ENCODE measurements at regions not wholly inside any gene's neighbourhood (a gene's known extent, or its start where the extent isn't known, plus 50 kb on each side); places are given as distances from the start of the nearest gene placed in this dataset.

DNA sequence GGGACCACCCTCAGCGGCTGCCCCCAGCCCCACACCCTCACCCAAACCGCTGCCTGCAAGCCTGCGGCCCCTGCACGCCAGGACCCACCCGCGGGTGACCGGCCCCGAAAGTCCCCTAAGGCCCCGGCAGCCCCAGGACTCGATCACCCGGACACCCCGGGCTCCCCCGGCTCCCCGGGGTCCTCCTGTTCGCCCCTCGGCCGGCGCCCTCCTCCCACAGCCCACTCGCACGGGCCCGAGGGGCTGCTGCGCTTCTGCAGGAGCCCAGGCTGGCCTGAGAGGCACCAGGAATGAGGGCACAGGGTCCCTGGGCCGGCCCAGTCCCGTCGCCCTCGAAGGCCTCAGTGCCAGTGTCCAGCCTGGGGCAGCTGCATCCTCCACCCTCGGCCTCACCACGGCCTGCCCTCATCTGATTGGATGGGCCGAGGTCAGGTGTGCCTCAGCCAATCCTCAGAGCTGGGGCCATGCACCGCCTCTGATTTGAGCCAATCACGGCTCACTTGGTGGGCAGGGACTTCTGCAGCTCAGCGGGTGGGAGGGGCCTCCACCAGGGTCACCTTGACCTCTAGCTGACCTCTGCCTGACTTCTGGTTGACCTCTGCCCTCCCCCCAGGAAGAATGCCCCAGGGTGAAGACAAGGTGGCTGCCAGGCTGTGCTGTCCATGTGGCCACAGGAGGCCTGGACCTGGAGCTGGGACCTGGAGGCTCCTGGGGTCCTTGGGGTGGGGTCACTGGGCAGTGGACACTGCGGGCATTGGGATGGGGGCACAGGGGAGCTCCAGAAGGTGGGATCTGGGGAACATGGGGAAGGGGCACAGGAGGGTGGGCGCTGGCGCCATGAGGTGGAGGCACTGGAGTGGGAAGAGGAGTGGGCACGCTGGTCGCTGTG, 97.6 kb upstream of the NKX1-1 start:
- no peak for DNase-seq
- Mint-ChIP-seq H3K4me3 (no peak overlapping the region), H3K27me3 (peaks cover 4% of the 10 kb centered on the region), H3K27ac (no peak overlapping the region), H3K36me3 (no peaks in the 10 kb centered on the region), H3K4me1 (ENCODE audit: low read depth) (no peaks in the 10 kb centered on the region), H3K9me3 (no peaks in the 10 kb centered on the region)
- POLR2A ChIA-PET = no interaction called here
- CTCF ChIA-PET = no interaction called here
- intact Hi-C loops (cut with micrococcal nuclease) = no loop called here

DNA sequence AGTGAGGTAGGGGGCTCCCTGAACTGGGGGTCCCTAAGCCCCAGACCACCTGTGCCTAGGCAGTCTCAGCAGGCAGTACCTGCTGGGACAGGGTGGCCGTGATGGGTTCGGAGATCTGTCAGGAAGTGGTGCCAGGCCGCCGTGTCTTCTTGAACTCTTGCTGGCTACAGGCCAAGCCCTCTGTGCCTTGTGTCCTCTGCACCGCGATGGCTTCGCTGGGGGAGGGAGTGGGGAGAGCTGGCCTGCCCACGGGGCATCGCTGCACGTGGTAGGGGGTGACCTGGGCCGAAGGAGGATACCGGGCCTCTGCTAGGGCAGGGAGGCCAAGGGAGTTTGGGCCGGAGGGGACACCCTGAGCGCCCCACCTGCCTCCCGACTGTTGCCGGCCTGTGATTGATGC, 96.7 kb upstream of the NKX1-1 start:
- H3K36me3 Mint-ChIP-seq = no peaks in the 10 kb centered on the region
- peaks cover 4% of the 10 kb centered on the region for H3K27me3 Mint-ChIP-seq
- no peak for DNase-seq
- H3K27ac Mint-ChIP-seq = no peak overlapping the region
- ChIA-PET CTCF (interaction anchor here (1.4 kb wide), 1 partner anchor 10 kb away, joined by 5 read pairs; no protein-coding TSS in a partner anchor), POLR2A (no interaction called here)
- no peaks in the 10 kb centered on the region for H3K4me1 Mint-ChIP-seq (ENCODE audit: low read depth)
- no peak overlapping the region for H3K4me3 Mint-ChIP-seq
- no peaks in the 10 kb centered on the region for H3K9me3 Mint-ChIP-seq
- intact Hi-C loops (cut with micrococcal nuclease) = no loop called here

DNA sequence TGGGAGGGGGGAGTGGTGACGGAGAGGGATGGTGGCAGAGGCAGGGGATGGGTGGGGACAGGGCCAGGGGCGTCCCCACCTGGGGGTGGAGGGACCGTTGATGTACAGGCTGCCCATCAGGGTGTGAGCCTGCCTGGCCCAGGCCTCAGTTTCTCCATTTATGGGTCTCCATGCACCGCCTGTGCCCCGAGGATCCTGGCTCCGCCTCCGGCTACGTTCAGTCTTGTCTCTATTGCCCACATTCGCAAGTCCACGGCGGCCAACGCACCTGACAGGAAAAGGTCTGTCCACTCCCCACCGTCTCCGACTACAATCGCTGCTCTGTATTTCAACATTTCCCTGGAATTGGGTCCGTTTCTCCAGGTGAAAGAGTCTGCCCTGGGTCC, 96.3 kb upstream of the NKX1-1 start:
- DNase-seq = no peak
- Mint-ChIP-seq H3K27me3 (peaks cover 4% of the 10 kb centered on the region), H3K36me3 (no peaks in the 10 kb centered on the region), H3K27ac (no peak overlapping the region), H3K9me3 (no peaks in the 10 kb centered on the region), H3K4me1 (ENCODE audit: low read depth) (no peaks in the 10 kb centered on the region), H3K4me3 (no peak overlapping the region)
- ChIA-PET POLR2A (no interaction called here), CTCF (interaction anchor here (1.4 kb wide), 1 partner anchor 11 kb away, joined by 5 read pairs; no protein-coding TSS in a partner anchor)
- intact Hi-C loops (cut with micrococcal nuclease) = no loop called here

DNA sequence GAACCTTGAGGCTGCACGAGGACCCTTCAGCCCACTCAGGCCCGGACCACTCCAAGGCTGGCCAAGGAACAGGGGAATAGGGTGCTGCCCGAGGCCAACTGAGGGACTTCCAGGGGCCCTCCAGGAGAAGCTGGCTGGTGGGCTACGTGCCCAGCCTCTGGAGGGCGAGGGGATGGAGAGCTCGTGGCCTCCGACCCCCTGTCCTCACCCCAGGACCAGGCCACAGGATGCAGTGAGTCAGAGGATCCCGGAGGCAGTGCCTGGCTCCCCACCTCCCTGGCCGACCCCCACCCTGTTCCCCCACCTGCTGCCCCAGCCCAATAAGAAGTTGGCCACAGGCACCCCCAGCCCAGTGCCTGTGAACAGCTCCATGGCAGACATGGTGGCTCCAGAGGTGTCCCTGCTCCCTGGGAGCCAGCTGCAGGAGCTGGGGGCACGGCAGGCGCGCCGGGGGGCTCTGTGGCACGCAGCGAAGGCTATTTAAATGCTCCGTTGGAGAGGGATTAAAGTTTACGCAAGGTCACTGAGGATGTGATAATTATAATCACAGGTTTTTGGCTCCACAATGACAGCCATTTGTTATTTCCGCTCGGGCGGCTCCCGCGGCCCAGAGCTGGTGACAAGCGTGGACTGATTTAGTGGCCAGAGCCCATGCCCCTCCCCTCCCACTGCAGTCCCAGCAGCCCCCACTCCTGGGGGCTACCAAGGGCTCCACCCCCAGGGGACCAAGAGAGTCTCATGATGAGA, 95.7 kb upstream of the NKX1-1 start:
- Mint-ChIP-seq H3K4me3 (no peak overlapping the region), H3K27ac (no peak overlapping the region), H3K4me1 (ENCODE audit: low read depth) (no peaks in the 10 kb centered on the region), H3K36me3 (no peaks in the 10 kb centered on the region), H3K9me3 (no peaks in the 10 kb centered on the region), H3K27me3 (peaks cover 4% of the 10 kb centered on the region)
- POLR2A ChIA-PET = no interaction called here
- CTCF ChIA-PET = interaction anchor here (1.4 kb wide), 1 partner anchor 11 kb away, joined by 5 read pairs; no protein-coding TSS in a partner anchor
- no peak for DNase-seq
- intact Hi-C loops (cut with micrococcal nuclease) = no loop called here

DNA sequence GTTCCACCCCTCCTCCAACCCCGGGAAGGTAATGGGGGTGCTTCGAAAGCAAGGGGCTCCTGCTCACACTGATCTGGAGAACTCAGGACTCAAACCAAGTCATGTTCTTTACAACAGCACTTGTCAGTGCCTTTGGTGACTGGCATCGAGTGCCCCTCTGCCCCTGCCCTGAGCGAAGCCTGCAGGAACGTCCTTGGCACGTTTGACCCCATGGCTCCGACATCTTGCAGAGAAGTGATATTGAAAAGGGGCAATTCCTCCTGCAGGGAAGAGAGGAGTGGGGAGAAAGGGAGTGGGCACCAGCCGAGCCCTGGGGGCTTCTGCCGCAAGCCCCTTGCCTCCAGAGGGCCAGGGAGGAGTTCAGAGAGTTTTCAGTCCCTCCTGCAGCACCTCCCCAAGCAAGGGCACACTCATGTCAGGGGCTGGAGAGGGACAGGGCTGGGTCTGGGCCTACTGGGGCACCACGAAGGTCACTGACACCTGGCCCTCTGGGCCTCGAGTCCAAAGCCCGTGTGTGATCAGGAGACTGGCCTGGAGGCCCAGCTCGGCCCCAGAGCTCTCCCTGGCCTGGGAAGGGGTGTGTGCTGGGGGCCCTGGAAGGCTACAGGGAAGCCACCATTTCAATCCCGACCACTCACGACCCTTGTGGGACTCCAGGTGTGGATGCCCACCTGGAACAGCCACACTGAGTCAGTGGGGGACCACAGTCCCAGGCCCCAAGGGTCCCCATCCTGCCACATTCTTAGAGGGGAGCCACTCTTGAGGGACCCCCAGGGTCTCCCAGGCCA, 94.9 kb upstream of the NKX1-1 start:
- Mint-ChIP-seq H3K9me3 (no peaks in the 10 kb centered on the region), H3K4me1 (ENCODE audit: low read depth) (no peaks in the 10 kb centered on the region), H3K27ac (no peak overlapping the region), H3K27me3 (peaks cover 2% of the 10 kb centered on the region), H3K36me3 (no peaks in the 10 kb centered on the region), H3K4me3 (no peak overlapping the region)
- DNase-seq = no peak
- intact Hi-C loops (cut with micrococcal nuclease) = no loop called here
- CTCF ChIA-PET = interaction anchor here (1.4 kb wide), 1 partner anchor 12 kb away, joined by 5 read pairs; no protein-coding TSS in a partner anchor
- POLR2A ChIA-PET = no interaction called here

DNA sequence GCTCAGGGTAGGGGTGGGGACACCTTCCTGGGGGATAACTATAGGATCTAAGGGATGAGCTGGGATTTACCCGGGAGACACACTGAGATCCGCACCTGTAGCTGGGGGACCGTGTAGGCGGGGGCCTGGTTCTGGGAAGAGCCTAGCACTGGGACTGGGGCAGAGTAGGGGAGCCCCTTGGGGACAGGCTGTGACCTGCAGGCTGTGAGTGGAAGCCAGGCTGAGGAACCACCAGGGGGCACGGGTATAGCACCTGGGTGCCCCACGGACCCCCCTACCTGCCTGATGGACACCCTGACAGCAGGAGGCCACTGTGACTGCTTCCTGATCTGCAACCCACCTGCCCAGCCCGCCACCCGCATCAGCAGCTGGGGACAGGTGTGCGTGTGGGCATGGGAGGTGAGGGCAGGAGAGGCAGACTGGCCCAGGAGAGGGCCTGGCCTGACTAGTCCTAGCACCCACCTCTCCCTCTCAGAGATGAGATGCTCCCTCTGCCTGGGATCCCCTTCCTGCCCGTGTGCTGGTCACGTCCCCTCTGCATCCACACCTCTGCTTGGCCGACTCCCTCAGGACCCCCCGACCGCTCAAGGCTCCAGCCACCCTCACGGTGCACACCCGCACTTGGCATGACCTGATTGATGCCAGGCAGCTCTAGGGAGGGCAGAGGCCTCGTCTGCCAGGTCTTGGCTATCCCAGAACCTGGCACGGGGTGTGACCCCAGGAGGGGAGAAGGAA, 94.2 kb upstream of the NKX1-1 start:
- H3K4me3 Mint-ChIP-seq = no peak overlapping the region
- H3K36me3 Mint-ChIP-seq = no peaks in the 10 kb centered on the region
- intact Hi-C loops (cut with micrococcal nuclease) = no loop called here
- no peaks in the 10 kb centered on the region for H3K9me3 Mint-ChIP-seq
- no peaks in the 10 kb centered on the region for H3K4me1 Mint-ChIP-seq (ENCODE audit: low read depth)
- ChIA-PET CTCF (no interaction called here), POLR2A (no interaction called here)
- no peaks in the 10 kb centered on the region for H3K27me3 Mint-ChIP-seq
- no peak for DNase-seq
- H3K27ac Mint-ChIP-seq = no peak overlapping the region

DNA sequence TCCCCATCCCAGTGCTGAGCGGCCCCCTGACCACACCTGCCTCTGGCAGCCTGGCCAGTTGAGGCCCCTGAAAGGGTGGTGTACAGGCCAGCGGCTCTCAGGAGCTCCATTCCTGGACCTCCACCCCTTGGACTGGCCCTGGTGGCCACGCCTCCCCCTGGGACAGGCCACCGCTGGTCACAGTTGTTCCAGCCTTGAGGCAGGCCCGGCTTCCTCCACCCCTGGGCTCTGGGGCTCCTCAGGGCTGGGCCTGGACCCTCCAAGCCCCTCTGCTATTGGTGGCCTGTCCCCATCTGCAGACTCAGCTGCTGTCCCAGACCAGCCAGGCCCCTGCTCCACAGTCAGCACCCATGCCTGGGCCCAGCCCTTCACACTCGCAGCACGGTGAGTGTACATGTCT, 93.2 kb upstream of the NKX1-1 start:
- Mint-ChIP-seq H3K27ac (no peak overlapping the region), H3K4me1 (ENCODE audit: low read depth) (no peaks in the 10 kb centered on the region), H3K4me3 (no peak overlapping the region), H3K27me3 (peaks cover 2% of the 10 kb centered on the region), H3K36me3 (no peaks in the 10 kb centered on the region), H3K9me3 (no peaks in the 10 kb centered on the region)
- DNase-seq = no peak
- intact Hi-C loops (cut with micrococcal nuclease) = no loop called here
- CTCF ChIA-PET = no interaction called here
- POLR2A ChIA-PET = no interaction called here

DNA sequence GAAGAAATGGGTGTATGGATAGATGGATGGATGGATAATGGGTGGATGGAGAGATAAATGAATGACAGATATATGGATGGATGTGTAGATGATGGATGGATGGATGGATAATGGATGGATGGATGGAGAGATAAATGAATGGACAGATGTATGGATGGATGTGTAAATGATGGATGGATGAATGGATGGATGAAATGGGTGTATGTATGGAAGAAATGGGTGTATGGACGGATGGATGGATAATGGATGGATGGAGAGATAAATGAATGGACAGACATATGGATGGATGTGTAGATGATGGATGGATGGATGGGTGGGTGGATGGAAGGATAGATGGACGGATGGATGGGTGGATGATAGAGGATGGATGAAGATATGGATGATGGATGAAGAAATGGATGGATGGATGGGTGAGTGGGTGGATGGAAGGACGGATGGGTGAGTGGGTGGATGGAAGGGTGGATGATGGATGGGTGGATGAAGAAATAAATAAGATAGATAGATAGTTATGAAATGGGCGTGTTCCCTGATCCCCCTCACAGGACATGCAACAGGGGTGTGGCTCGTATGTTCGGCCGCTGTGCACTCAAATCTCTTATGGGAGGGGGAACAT, 91.1 kb upstream of the NKX1-1 start:
- intact Hi-C loops (cut with micrococcal nuclease) = no loop called here
- no peak overlapping the region for H3K27ac Mint-ChIP-seq
- no peaks in the 10 kb centered on the region for H3K9me3 Mint-ChIP-seq
- peaks cover 10% of the 10 kb centered on the region for H3K27me3 Mint-ChIP-seq
- DNase-seq = no peak
- no peaks in the 10 kb centered on the region for H3K4me1 Mint-ChIP-seq (ENCODE audit: low read depth)
- CTCF ChIA-PET = no interaction called here
- no peak overlapping the region for H3K4me3 Mint-ChIP-seq
- H3K36me3 Mint-ChIP-seq = no peaks in the 10 kb centered on the region
- POLR2A ChIA-PET = no interaction called here

DNA sequence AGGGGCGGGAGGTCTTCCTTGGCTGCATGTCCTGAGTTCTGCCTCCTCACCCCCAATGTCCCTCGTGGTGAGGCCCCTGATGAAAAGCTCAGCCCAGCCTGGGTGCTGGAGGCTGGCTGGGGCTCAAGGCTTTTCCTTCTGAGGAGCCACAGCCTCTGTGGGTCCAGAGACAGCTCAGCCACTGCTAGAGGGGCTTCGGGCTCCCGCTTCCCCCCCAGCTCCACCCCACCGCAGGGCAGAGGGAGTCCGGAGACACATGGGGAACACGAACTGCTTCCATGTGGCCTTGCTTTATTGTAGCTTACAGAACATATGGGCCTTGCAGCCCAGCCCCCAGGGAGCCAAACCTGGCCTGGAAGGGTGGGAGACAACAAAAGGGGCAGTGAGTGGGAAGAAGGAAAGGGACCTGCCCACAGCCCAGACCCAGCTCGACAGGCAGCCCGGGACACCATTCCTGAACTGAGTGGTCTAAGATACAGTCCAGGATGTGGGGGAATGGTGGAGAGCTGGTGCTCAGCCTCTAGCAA, 89.9 kb upstream of the NKX1-1 start:
- Mint-ChIP-seq H3K9me3 (no peaks in the 10 kb centered on the region), H3K4me3 (no peak overlapping the region), H3K36me3 (no peaks in the 10 kb centered on the region), H3K27me3 (peaks cover 10% of the 10 kb centered on the region), H3K27ac (no peak overlapping the region), H3K4me1 (ENCODE audit: low read depth) (no peaks in the 10 kb centered on the region)
- DNase-seq = no peak
- intact Hi-C loops (cut with micrococcal nuclease) = no loop called here
- POLR2A ChIA-PET = no interaction called here
- CTCF ChIA-PET = no interaction called here

DNA sequence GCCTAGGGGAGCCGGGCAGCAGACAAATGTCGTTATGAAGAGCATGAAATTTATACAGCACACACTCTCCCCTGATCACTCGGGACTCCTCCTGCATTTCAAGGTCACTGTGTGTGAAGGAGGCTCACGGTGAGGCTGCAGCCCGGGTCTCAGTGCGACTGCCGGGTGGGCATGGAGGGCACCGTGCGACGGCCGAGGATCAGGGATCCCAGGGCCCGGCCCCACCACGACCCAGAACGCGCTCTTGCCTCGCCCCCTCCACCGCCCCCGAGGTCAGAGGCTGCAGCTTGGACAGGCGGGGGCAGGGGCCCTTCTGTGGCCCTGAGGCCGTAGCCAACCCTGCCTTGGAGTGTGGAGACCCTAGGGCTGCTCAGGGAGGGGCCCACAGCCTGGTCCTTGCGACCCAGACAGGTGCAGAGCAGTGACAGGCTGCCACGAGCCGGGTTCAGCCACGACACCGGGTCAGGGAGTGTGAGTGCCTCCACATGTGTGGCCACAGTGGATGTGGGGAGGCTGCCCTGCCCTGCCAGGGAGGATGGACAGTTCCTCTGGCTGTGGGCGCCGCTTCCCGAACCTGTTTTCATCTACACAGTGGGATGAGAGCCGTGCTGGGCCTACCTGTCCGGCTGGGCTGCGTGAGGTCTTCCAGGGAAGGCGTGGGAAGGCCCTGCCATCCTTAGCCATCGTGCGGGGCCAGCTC, 89.3 kb upstream of the NKX1-1 start:
- POLR2A ChIA-PET = no interaction called here
- DNase-seq = no peak
- intact Hi-C loops (cut with micrococcal nuclease) = no loop called here
- Mint-ChIP-seq H3K27me3 (peaks cover 11% of the 10 kb centered on the region), H3K4me3 (no peak overlapping the region), H3K36me3 (no peaks in the 10 kb centered on the region), H3K27ac (no peak overlapping the region), H3K9me3 (no peaks in the 10 kb centered on the region), H3K4me1 (ENCODE audit: low read depth) (no peaks in the 10 kb centered on the region)
- CTCF ChIA-PET = no interaction called here

Measured in activated CD4-positive, alpha-beta memory T cell treated with anti-CD3 and anti-CD28 coated beads for 36 hours (primary cell).